GM23338 (cell line): ENCODE measurements at regions not wholly inside any gene's neighbourhood (a gene's known extent, or its start where the extent isn't known, plus 50 kb on each side); places are given as distances from the start of the nearest gene placed in this dataset.

Experiments used
- ATAC-seq: fragments of 200-7000 bp; cut with Tn5 transposase; 3 replicates; pipeline ENCODE4 v1.9.1; 2020
- DNase-seq: peaks from one replicate; pipeline ENCODE4 v3.0.0-alpha.2; 2015; ENCODE audit warnings: low spot score
- H2AFZ ChIP-seq: fragments of 200-600 bp; sonication (generic); 2 replicates; pipeline ENCODE4 v1.8.0; 2016; ENCODE audit warnings: antibody characterized with exemption, mild to moderate bottlenecking, moderate library complexity
- H3F3A ChIP-seq: fragments of 200-600 bp; sonication (generic); replicated peaks from 2 replicates; pipeline ENCODE4 v1.8.0; 2017; ENCODE audit warnings: antibody characterized with exemption, mixed run types, low read depth
- H3K27ac ChIP-seq: fragments of 200-600 bp; sonication (generic); 2 replicates; pipeline ENCODE4 v1.6.1; 2016; ENCODE audit warnings: low read depth
- H3K27me3 ChIP-seq: fragments of 200-600 bp; sonication (generic); 2 replicates; pipeline ENCODE4 v1.8.0; 2016; ENCODE audit warnings: mild to moderate bottlenecking, mixed run types, moderate library complexity; ENCODE audit not compliant: insufficient read depth
- H3K36me3 ChIP-seq: fragments of 200-600 bp; sonication (generic); 2 replicates; pipeline ENCODE4 v1.8.0; 2016; ENCODE audit warnings: mild to moderate bottlenecking; ENCODE audit not compliant: insufficient read depth
- H3K4me1 ChIP-seq: fragments of 200-600 bp; sonication (generic); 2 replicates; pipeline ENCODE4 v1.8.0; 2016; ENCODE audit warnings: mild to moderate bottlenecking, moderate library complexity; ENCODE audit not compliant: insufficient read depth
- H3K4me2 ChIP-seq: fragments of 200-600 bp; sonication (generic); 2 replicates; pipeline ENCODE4 v1.7.1; 2017; ENCODE audit warnings: mixed run types
- H3K4me3 ChIP-seq: fragments of 200-600 bp; sonication (generic); 2 replicates; pipeline ENCODE4 v1.6.1; 2016; ENCODE audit warnings: mixed run types
- H3K79me2 ChIP-seq: fragments of 200-600 bp; sonication (generic); replicated peaks from 2 replicates; pipeline ENCODE4 v1.8.0; 2017; ENCODE audit warnings: mild to moderate bottlenecking; ENCODE audit not compliant: insufficient read depth
- H3K9me2 ChIP-seq: fragments of 200-600 bp; sonication (generic); 2 replicates; pipeline ENCODE4 v1.8.0; 2017; ENCODE audit not compliant: insufficient read depth
- H4K20me1 ChIP-seq: fragments of 200-600 bp; sonication (generic); replicated peaks from 2 replicates; pipeline ENCODE4 v1.8.0; 2017; ENCODE audit warnings: mild to moderate bottlenecking; ENCODE audit not compliant: insufficient read depth
- H3K27ac Mint-ChIP-seq: 2 replicates; pipeline ENCODE4 v1.8.0; 2020; ENCODE audit warnings: inconsistent platforms, mild to moderate bottlenecking, moderate library complexity, mixed read lengths
- H3K27me3 Mint-ChIP-seq: 3 replicates; pipeline ENCODE4 v1.8.0; 2022; ENCODE audit warnings: low read depth, mild to moderate bottlenecking, moderate library complexity, mixed read lengths, inconsistent platforms; ENCODE audit not compliant: insufficient read depth, poor library complexity
- H3K36me3 Mint-ChIP-seq: 3 replicates; pipeline ENCODE4 v1.8.0; 2021; ENCODE audit warnings: low read depth, mild to moderate bottlenecking, inconsistent platforms, moderate library complexity, mixed read lengths
- H3K4me1 Mint-ChIP-seq: 3 replicates; pipeline ENCODE4 v1.8.0; 2020; ENCODE audit warnings: mild to moderate bottlenecking, inconsistent platforms, mixed read lengths
- H3K4me3 Mint-ChIP-seq: 3 replicates; pipeline ENCODE4 v1.8.0; 2021; ENCODE audit warnings: moderate library complexity, mild to moderate bottlenecking, inconsistent platforms, mixed read lengths
- H3K9me3 Mint-ChIP-seq: 3 replicates; pipeline ENCODE4 v1.8.0; 2020; ENCODE audit warnings: moderate library complexity, mild to moderate bottlenecking, inconsistent platforms, mixed read lengths
- CREB1 ChIP-seq: fragments of 250-450 bp; sonication (Bioruptor Pico); IDR thresholded peaks from 2 replicates; pipeline ENCODE4 v1.5.0; 2020; ENCODE audit warnings: low read depth, mild to moderate bottlenecking, moderate library complexity
- CTCF ChIP-seq, 2 experiments: fragments of 200-600 bp in 1 of 2; sonication (generic) in 1 of 2; conservative IDR thresholded peaks; 2 replicates each; pipeline versions ENCODE4 v1.5.1 to v1.6.1; 2016 to 2017; ENCODE audit warnings: antibody characterized with exemption in 2 of 2, low read depth in 2 of 2, mild to moderate bottlenecking in 2 of 2, moderate library complexity in 1 of 2
- ETS1 ChIP-seq: IDR thresholded peaks from 2 replicates; pipeline ENCODE4 v1.6.1; 2016; ENCODE audit warnings: antibody characterized with exemption
- EZH2 ChIP-seq: fragments of 200-600 bp; sonication (generic); IDR thresholded peaks from one replicate; pipeline ENCODE4 v1.8.0; 2017; ENCODE audit warnings: antibody characterized with exemption, mild to moderate bottlenecking, low read depth; ENCODE audit not compliant: unreplicated experiment
- JUNB ChIP-seq: IDR thresholded peaks from one replicate; pipeline ENCODE4 v1.6.1; 2016; ENCODE audit warnings: antibody characterized with exemption; ENCODE audit not compliant: unreplicated experiment
- NANOG ChIP-seq: IDR thresholded peaks from 2 replicates; pipeline ENCODE4 v1.6.1; 2016; ENCODE audit warnings: antibody characterized with exemption, borderline replicate concordance
- POLR2AphosphoS5 ChIP-seq: IDR thresholded peaks from 2 replicates; pipeline ENCODE4 v1.6.1; 2016; ENCODE audit warnings: antibody characterized with exemption, low read depth
- STAT1 ChIP-seq: IDR thresholded peaks from one replicate; pipeline ENCODE4 v1.6.1; 2016; ENCODE audit warnings: antibody characterized with exemption; ENCODE audit not compliant: unreplicated experiment
- ZNF114 ChIP-seq: fragments of 250-450 bp; sonication (Bioruptor Pico); IDR thresholded peaks from 2 replicates; pipeline ENCODE4 v1.5.0; 2020; ENCODE audit warnings: mild to moderate bottlenecking, moderate library complexity
- ZNF462 ChIP-seq: fragments of 250-450 bp; sonication (Bioruptor Pico); IDR thresholded peaks from 2 replicates; pipeline ENCODE4 v1.5.0; 2020; ENCODE audit warnings: mild to moderate bottlenecking, moderate library complexity

- Histone ChIP-seq H3K9me2 (no peaks in the 10 kb centered on the region), H2AFZ (peak overlapping the region; percentile 49), H3K36me3 (no peaks in the 10 kb centered on the region), H3K4me3 (no peak overlapping the region), H3F3A (no peaks in the 10 kb centered on the region), H4K20me1 (no peaks in the 10 kb centered on the region), H3K27ac (no peak overlapping the region), H3K27me3 (no peaks in the 10 kb centered on the region), H3K4me2 (no peak overlapping the region), H3K79me2 (no peaks in the 10 kb centered on the region), H3K4me1 (peaks cover 13% of the 10 kb centered on the region; the same call in 1 of the 2 replicates)
- H3K27me3 Mint-ChIP-seq = peaks cover 5% of the 10 kb centered on the region
- H3K4me1 Mint-ChIP-seq = peaks cover 20% of the 10 kb centered on the region
- H3K27ac Mint-ChIP-seq = no peak overlapping the region; the same call in 1 of the 2 replicates
- no peaks in the 10 kb centered on the region for H3K36me3 Mint-ChIP-seq
- ATAC-seq (no peak), DNase-seq (no peak)
- no peak for TF ChIP-seq CTCF (conservative IDR thresholded peaks at IDR 0.05; ENCODE audit: low read depth in 2 of 2)
- TF ChIP-seq NANOG = no peak
- no peak for TF ChIP-seq POLR2AphosphoS5
- no peak for TF ChIP-seq ZNF114 (CRISPR knock-in tag)
- no peak for TF ChIP-seq JUNB
- no peak for TF ChIP-seq EZH2
- TF ChIP-seq CREB1 (CRISPR knock-in tag) = no peak
- no peaks in the 10 kb centered on the region for H3K9me3 Mint-ChIP-seq
- no peak overlapping the region for H3K4me3 Mint-ChIP-seq
Measured at GRCh38 chr3:67094774-67095173, 96.7 kb downstream of the KBTBD8 start.

- Mint-ChIP-seq H3K4me1 (peaks cover 12% of the 10 kb centered on the region), H3K27ac (no peak overlapping the region), H3K4me3 (no peak overlapping the region), H3K27me3 (peaks cover 1% of the 10 kb centered on the region), H3K36me3 (peaks cover 5% of the 10 kb centered on the region; the same call in 2 of the 3 replicates), H3K9me3 (peaks cover 19% of the 10 kb centered on the region; the same call in 2 of the 3 replicates)
- Histone ChIP-seq H3K27ac (no peak overlapping the region), H3F3A (no peaks in the 10 kb centered on the region), H3K4me3 (no peak overlapping the region), H3K4me1 (peaks cover 3% of the 10 kb centered on the region; the same call in 1 of the 2 replicates), H4K20me1 (no peaks in the 10 kb centered on the region), H2AFZ (no peak overlapping the region), H3K36me3 (no peaks in the 10 kb centered on the region), H3K4me2 (no peak overlapping the region), H3K79me2 (no peaks in the 10 kb centered on the region), H3K27me3 (no peaks in the 10 kb centered on the region), H3K9me2 (no peaks in the 10 kb centered on the region)
- ATAC-seq (no peak), DNase-seq (no peak)
- TF ChIP-seq ZNF462 (CRISPR knock-in tag) (no peak), POLR2AphosphoS5 (no peak), STAT1 (no peak), ETS1 (no peak), CTCF (conservative IDR thresholded peaks at IDR 0.05; ENCODE audit: low read depth in 2 of 2) (no peak), JUNB (no peak)
Measured at GRCh38 chr3:67104388-67104787, 106.3 kb downstream of the KBTBD8 start.
